SK-N-SH treated with all-trans-retinoic acid at 6 μM for 48 hours (cell line): ENCODE measurements at regions not wholly inside any gene's neighbourhood (a gene's known extent, or its start where the extent isn't known, plus 50 kb on each side); places are given as distances from the start of the nearest gene placed in this dataset.

Experiments
- ATAC-seq: fragments of 200-7000 bp; cut with Tn5 transposase; 3 replicates; pipeline ENCODE4 v1.9.1; 2020; ENCODE audit warnings: mild to moderate bottlenecking, moderate library complexity
- ARNTL ChIP-seq: fragments of 450-650 bp; formaldehyde crosslinking; IDR thresholded peaks from 2 replicates; pipeline ENCODE4 v1.5.0; 2020; ENCODE audit warnings: low read depth, mild to moderate bottlenecking, moderate library complexity, borderline replicate concordance
- BACH2 ChIP-seq: fragments of 250-450 bp; sonication (Bioruptor Pico); IDR thresholded peaks from 2 replicates; pipeline ENCODE4 v1.9.0; 2021; ENCODE audit warnings: mild to moderate bottlenecking, borderline replicate concordance
- CSDC2 ChIP-seq: fragments of 250-450 bp; sonication (Bioruptor Pico); IDR thresholded peaks from 2 replicates; pipeline ENCODE4 v1.5.0; 2020; ENCODE audit warnings: mild to moderate bottlenecking, moderate library complexity
- CSRNP3 ChIP-seq: fragments of 250-450 bp; sonication (Bioruptor Pico); IDR thresholded peaks from 2 replicates; pipeline ENCODE4 v1.5.1; 2021; ENCODE audit warnings: mild to moderate bottlenecking, moderate library complexity
- ESRRG ChIP-seq: fragments of 250-450 bp; sonication (Bioruptor Pico); IDR thresholded peaks from 2 replicates; pipeline ENCODE4 v1.6.1; 2021; ENCODE audit warnings: mild to moderate bottlenecking
- OSR1 ChIP-seq: fragments of 250-450 bp; sonication (Bioruptor Pico); IDR thresholded peaks from 2 replicates; pipeline ENCODE4 v1.8.0; 2022; ENCODE audit warnings: moderate library complexity, mild to moderate bottlenecking, inconsistent platforms
- PPARA ChIP-seq: fragments of 250-450 bp; sonication (Bioruptor Pico); IDR thresholded peaks from 2 replicates; pipeline ENCODE4 v1.5.0; 2020; ENCODE audit warnings: mild to moderate bottlenecking, borderline replicate concordance
- RARB ChIP-seq: fragments of 250-450 bp; sonication (Bioruptor Pico); IDR thresholded peaks from 2 replicates; pipeline ENCODE4 v1.8.0; 2021; ENCODE audit warnings: mild to moderate bottlenecking, moderate library complexity
- SNAI2 ChIP-seq: fragments of 250-450 bp; sonication (Bioruptor Pico); IDR thresholded peaks from 2 replicates; pipeline ENCODE4 v1.5.0; 2020; ENCODE audit warnings: mild to moderate bottlenecking, moderate library complexity
- TCF4 ChIP-seq: fragments of 250-450 bp; sonication (Bioruptor Pico); IDR thresholded peaks from 2 replicates; pipeline ENCODE4 v1.8.0; 2021; ENCODE audit warnings: mild to moderate bottlenecking, moderate library complexity, borderline replicate concordance
- TOX ChIP-seq: fragments of 250-450 bp; sonication (Bioruptor Pico); IDR thresholded peaks from 2 replicates; pipeline ENCODE4 v1.8.0; 2021; ENCODE audit warnings: mild to moderate bottlenecking, moderate library complexity, borderline replicate concordance
- ZFP3 ChIP-seq: fragments of 250-450 bp; sonication (Bioruptor Pico); IDR thresholded peaks from 2 replicates; pipeline ENCODE4 v1.5.0; 2020; ENCODE audit warnings: mild to moderate bottlenecking, moderate library complexity
- ZFP30 ChIP-seq: fragments of 450-650 bp; formaldehyde crosslinking; IDR thresholded peaks from 2 replicates; pipeline ENCODE4 v1.5.0; 2022; ENCODE audit warnings: mild to moderate bottlenecking, moderate library complexity
- ZNF565 ChIP-seq: fragments of 450-650 bp; formaldehyde crosslinking; conservative IDR thresholded peaks from 2 replicates; pipeline ENCODE4 v1.5.0; 2020; ENCODE audit warnings: low read depth, mild to moderate bottlenecking, moderate library complexity
- ZNF70 ChIP-seq: fragments of 450-650 bp; formaldehyde crosslinking; IDR thresholded peaks from 2 replicates; pipeline ENCODE4 v1.5.0; 2020; ENCODE audit warnings: mild to moderate bottlenecking, moderate library complexity
- ZNF8 ChIP-seq: fragments of 450-650 bp; formaldehyde crosslinking; IDR thresholded peaks from 2 replicates; pipeline ENCODE4 v1.5.0; 2020; ENCODE audit warnings: mild to moderate bottlenecking, moderate library complexity
- TF ChIP-seq, protein P1 (sequence below): fragments of 250-450 bp; sonication (Bioruptor Pico); IDR thresholded peaks from 2 replicates; pipeline ENCODE4 v1.5.1; 2020; ENCODE audit warnings: low read depth, mild to moderate bottlenecking, moderate library complexity
- TF ChIP-seq, protein P2 (sequence below): fragments of 250-450 bp; sonication (Bioruptor Pico); IDR thresholded peaks from 2 replicates; pipeline ENCODE4 v1.8.0; 2021; ENCODE audit warnings: low read depth, mild to moderate bottlenecking, moderate library complexity, borderline replicate concordance
- TF ChIP-seq, protein P3 (sequence below): fragments of 250-450 bp; sonication (Bioruptor Pico); IDR thresholded peaks from 2 replicates; pipeline ENCODE4 v1.5.0; 2020; ENCODE audit warnings: mild to moderate bottlenecking, moderate library complexity

DNA sequence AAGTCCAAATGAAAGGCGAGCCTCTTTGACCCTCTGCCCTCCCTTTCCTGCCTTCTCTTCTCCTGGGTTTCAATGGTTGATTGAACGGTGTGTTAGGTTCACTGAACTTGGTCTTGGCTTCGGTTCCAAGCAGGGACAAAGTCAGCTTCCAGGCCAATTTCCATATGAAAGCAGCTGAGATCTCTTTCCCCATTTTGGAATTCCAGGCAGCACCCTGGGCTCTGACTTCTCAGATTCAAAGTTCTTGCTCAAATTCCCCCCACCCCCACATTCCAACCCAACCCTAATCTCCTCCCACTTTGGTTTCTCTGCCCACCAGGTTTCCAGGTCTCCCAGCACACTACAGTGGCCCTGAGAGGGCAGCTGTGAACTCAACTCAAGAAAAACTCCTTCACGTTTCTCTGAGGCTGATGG is 231.0 kb downstream of the INSIG2 start:
- ATAC-seq: no peak
- TF ChIP-seq ZNF8 (CRISPR knock-in tag) (no peak), ARNTL (CRISPR knock-in tag) (no peak), ZFP3 (no peak), TCF4 (CRISPR knock-in tag) (no peak), PPARA (CRISPR knock-in tag) (no peak)

- no peak for ATAC-seq
These were observed 227.3 kb downstream of the INSIG2 start for GRCh38 chr2:118315606-118316005.

GRCh38 chr2:118312969-118313756 is 224.9 kb downstream of the INSIG2 start:
- no peak for ATAC-seq
- TF ChIP-seq SNAI2 (CRISPR knock-in tag) (no peak), ZNF70 (no peak), ZFP30 (CRISPR knock-in tag) (no peak), BACH2 (no peak), CSDC2 (CRISPR knock-in tag) (no peak), OSR1 (CRISPR knock-in tag) (no peak), TCF4 (CRISPR knock-in tag) (no peak), CSRNP3 (CRISPR knock-in tag) (no peak)

More at GRCh38 chr2:118315606-118316005, 227.3 kb downstream of the INSIG2 start:
- TF ChIP-seq, protein P1, sequence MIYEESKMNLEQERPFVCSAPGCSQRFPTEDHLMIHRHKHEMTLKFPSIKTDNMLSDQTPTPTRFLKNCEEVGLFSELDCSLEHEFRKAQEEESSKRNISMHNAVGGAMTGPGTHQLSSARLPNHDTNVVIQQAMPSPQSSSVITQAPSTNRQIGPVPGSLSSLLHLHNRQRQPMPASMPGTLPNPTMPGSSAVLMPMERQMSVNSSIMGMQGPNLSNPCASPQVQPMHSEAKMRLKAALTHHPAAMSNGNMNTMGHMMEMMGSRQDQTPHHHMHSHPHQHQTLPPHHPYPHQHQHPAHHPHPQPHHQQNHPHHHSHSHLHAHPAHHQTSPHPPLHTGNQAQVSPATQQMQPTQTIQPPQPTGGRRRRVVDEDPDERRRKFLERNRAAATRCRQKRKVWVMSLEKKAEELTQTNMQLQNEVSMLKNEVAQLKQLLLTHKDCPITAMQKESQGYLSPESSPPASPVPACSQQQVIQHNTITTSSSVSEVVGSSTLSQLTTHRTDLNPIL (CRISPR knock-in tag): no peak
- TF ChIP-seq SNAI2 (CRISPR knock-in tag) (no peak), ZNF70 (no peak), ZFP30 (CRISPR knock-in tag) (no peak), TCF4 (CRISPR knock-in tag) (no peak), ZNF8 (CRISPR knock-in tag) (no peak), RARB (CRISPR knock-in tag) (no peak), ARNTL (CRISPR knock-in tag) (no peak), ZNF565 (no peak), PPARA (CRISPR knock-in tag) (no peak), TOX (CRISPR knock-in tag) (no peak), ESRRG (CRISPR knock-in tag) (no peak), OSR1 (CRISPR knock-in tag) (no peak)
- TF ChIP-seq, protein P2, sequence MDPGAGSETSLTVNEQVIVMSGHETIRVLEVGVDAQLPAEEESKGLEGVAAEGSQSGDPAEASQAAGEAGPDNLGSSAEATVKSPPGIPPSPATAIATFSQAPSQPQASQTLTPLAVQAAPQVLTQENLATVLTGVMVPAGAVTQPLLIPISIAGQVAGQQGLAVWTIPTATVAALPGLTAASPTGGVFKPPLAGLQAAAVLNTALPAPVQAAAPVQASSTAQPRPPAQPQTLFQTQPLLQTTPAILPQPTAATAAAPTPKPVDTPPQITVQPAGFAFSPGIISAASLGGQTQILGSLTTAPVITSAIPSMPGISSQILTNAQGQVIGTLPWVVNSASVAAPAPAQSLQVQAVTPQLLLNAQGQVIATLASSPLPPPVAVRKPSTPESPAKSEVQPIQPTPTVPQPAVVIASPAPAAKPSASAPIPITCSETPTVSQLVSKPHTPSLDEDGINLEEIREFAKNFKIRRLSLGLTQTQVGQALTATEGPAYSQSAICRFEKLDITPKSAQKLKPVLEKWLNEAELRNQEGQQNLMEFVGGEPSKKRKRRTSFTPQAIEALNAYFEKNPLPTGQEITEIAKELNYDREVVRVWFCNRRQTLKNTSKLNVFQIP: no peak
- TF ChIP-seq, protein P3, sequence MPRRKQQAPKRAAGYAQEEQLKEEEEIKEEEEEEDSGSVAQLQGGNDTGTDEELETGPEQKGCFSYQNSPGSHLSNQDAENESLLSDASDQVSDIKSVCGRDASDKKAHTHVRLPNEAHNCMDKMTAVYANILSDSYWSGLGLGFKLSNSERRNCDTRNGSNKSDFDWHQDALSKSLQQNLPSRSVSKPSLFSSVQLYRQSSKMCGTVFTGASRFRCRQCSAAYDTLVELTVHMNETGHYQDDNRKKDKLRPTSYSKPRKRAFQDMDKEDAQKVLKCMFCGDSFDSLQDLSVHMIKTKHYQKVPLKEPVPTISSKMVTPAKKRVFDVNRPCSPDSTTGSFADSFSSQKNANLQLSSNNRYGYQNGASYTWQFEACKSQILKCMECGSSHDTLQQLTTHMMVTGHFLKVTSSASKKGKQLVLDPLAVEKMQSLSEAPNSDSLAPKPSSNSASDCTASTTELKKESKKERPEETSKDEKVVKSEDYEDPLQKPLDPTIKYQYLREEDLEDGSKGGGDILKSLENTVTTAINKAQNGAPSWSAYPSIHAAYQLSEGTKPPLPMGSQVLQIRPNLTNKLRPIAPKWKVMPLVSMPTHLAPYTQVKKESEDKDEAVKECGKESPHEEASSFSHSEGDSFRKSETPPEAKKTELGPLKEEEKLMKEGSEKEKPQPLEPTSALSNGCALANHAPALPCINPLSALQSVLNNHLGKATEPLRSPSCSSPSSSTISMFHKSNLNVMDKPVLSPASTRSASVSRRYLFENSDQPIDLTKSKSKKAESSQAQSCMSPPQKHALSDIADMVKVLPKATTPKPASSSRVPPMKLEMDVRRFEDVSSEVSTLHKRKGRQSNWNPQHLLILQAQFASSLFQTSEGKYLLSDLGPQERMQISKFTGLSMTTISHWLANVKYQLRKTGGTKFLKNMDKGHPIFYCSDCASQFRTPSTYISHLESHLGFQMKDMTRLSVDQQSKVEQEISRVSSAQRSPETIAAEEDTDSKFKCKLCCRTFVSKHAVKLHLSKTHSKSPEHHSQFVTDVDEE (CRISPR knock-in tag): no peak
- TF ChIP-seq, all 23 proteins: peak for 0

GRCh38 chr2:118310681-118311429 is 222.6 kb downstream of the INSIG2 start:
- ATAC-seq: no peak

More at GRCh38 chr2:118310681-118311429, 222.6 kb downstream of the INSIG2 start:
- TF ChIP-seq PPARA (CRISPR knock-in tag) (no peak), OSR1 (CRISPR knock-in tag) (no peak), CSRNP3 (CRISPR knock-in tag) (no peak)
